Psoas muscle (tissue), 7 donors: ENCODE measurements at regions not wholly inside any gene's neighbourhood (a gene's known extent, or its start where the extent isn't known, plus 50 kb on each side); places are given as distances from the start of the nearest gene placed in this dataset.

ENCODE experiments used
- ATAC-seq, 4 donors: fragments of 200-7000 bp; cut with Tn5 transposase; one replicate each; pipeline ENCODE4 v1.9.1; 2020; ENCODE audit warnings: moderate library complexity in 3 of 4, mild to moderate bottlenecking in 2 of 4
- DNase-seq, 2 donors: peaks; one replicate each; pipeline ENCODE4 v3.0.0-alpha.2; 2020
- H3K27ac ChIP-seq: fragments of 200-600 bp; one replicate; pipeline ENCODE4 v1.8.0; 2022
- H3K27me3 ChIP-seq, 3 donors: fragments of 200-600 bp in 1 of 3; one replicate each; pipeline versions ENCODE4 v1.6.1 to v1.8.0; 2013 to 2022; ENCODE audit warnings: low read length in 2 of 3, mild to moderate bottlenecking in 2 of 3, moderate library complexity in 1 of 3; ENCODE audit not compliant: insufficient read depth in 3 of 3
- H3K36me3 ChIP-seq, 2 donors: fragments of 200-600 bp in 1 of 2; one replicate each; pipeline versions ENCODE4 v1.6.1 to v1.8.0; 2013 to 2022; ENCODE audit warnings: low read depth in 1 of 2, mild to moderate bottlenecking in 1 of 2, moderate library complexity in 1 of 2; ENCODE audit not compliant: insufficient read depth in 1 of 2
- H3K4me1 ChIP-seq: fragments of 200-600 bp; one replicate; pipeline ENCODE4 v1.8.0; 2022
- H3K4me3 ChIP-seq: fragments of 200-600 bp; one replicate; pipeline ENCODE4 v1.8.0; 2022; ENCODE audit warnings: mild to moderate bottlenecking
- H3K9me3 ChIP-seq: fragments of 200-600 bp; one replicate; pipeline ENCODE4 v1.8.0; 2022
- CTCF ChIP-seq: fragments of 200-600 bp; IDR thresholded peaks from one replicate; pipeline ENCODE4 v1.8.0; 2022; ENCODE audit warnings: antibody characterized with exemption
- WGBS, 3 donors: extraction: QIAGEN DNeasy Blood & Tissue Kit; methylation state at CpG; one replicate each; pipeline versions ENCODE4 v1.1.6 to v1.1.7; 2013; 5-methylcytosine and 5-hydroxymethylcytosine counted together
- intact Hi-C, 2 donors: fragments of 100-400 bp; cut with DNase I; formaldehyde crosslinking; loops; one replicate each; pipeline versions ENCODE4 v1.11.0 to v1.14.2; 2022
- donor health status: healthy with polysubstance abuse.
- donor health status: DM: no; HTN: no; CAD: no; lungs with moderate emphysema.
- donor health status: Bipolar disorder and iron deficiency.
- donor health status: healthy.
- donor health status: DM: yes; HTN: yes; CAD: no.
- donor health status: DM: no; HTN: no; CAD: no.
- donor health status: DM: yes; HTN: yes; CAD: no.

- H3K27me3 ChIP-seq, result no peaks in the 10 kb centered on the region
- no peaks in the 10 kb centered on the region for H3K9me3 ChIP-seq
- H3K27ac ChIP-seq, result no peak overlapping the region
- intact Hi-C loops, result no loop called here
- no peak for ATAC-seq
- H3K4me1 ChIP-seq, result no peaks in the 10 kb centered on the region
- TF ChIP-seq CTCF, result no peak
- H3K4me3 ChIP-seq, result no peak overlapping the region
- WGBS, 3 donors, result 18 to 41% (median 25%) methylated on average over 1 of the region's 1 CpG
- no peak for DNase-seq
- peaks cover 0 to 3% of the 10 kb centered on the region in 2 donors for H3K36me3 ChIP-seq
Observed at GRCh38 chr14:35196571-35196970, 74.2 kb downstream of the PRORP start.

- H3K4me3 ChIP-seq, result no peak overlapping the region
- no peaks in the 10 kb centered on the region for H3K36me3 ChIP-seq
- no peak for ATAC-seq
- no peaks in the 10 kb centered on the region for H3K9me3 ChIP-seq
- no peak overlapping the region for H3K27ac ChIP-seq
- 45 to 72% (median 59%) methylated on average over 1 of the region's 1 CpG for WGBS, 3 donors
- H3K4me1 ChIP-seq, result no peaks in the 10 kb centered on the region
- no peak for DNase-seq
- TF ChIP-seq CTCF, result no peak
- intact Hi-C loops, result no loop called here
- no peaks in the 10 kb centered on the region for H3K27me3 ChIP-seq
Observed at GRCh38 chr14:35197015-35197414, 74.7 kb downstream of the PRORP start.

GRCh38 chr14:35201066-35201465 is 78.7 kb downstream of the PRORP start:
- no peaks in the 10 kb centered on the region for H3K36me3 ChIP-seq
- no peaks in the 10 kb centered on the region for H3K9me3 ChIP-seq
- no peak overlapping the region for H3K27ac ChIP-seq
- DNase-seq (no peak), ATAC-seq (no peak)
- H3K4me1 ChIP-seq, result no peaks in the 10 kb centered on the region
- H3K4me3 ChIP-seq, result no peak overlapping the region
- WGBS, 3 donors, result 85 to 89% (median 89%) methylated on average over 3 of the region's 3 CpGs
- intact Hi-C loops, result no loop called here
- TF ChIP-seq CTCF, result no peak
- H3K27me3 ChIP-seq, result no peaks in the 10 kb centered on the region

- ATAC-seq, result no peak
- intact Hi-C loops, result no loop called here
- no peak overlapping the region for H3K27ac ChIP-seq
Observed at GRCh38 chr14:35202195-35202594, 79.8 kb downstream of the PRORP start.

More at GRCh38 chr14:35202195-35202594, 79.8 kb downstream of the PRORP start:
- DNase-seq, result no peak
- Histone ChIP-seq H3K4me1 (no peaks in the 10 kb centered on the region), H3K36me3 (no peaks in the 10 kb centered on the region), H3K4me3 (no peak overlapping the region), H3K27me3 (no peaks in the 10 kb centered on the region), H3K9me3 (no peaks in the 10 kb centered on the region)
- 96 to 100% (median 98%) methylated on average over 3 of the region's 3 CpGs for WGBS, 3 donors
- no peak for TF ChIP-seq CTCF
